ENCODE measurements at regions not wholly inside any gene's neighbourhood (a gene's known extent, or its start where the extent isn't known, plus 50 kb on each side); places are given as distances from the start of the nearest gene placed in this dataset.

GRCh38 chr6:6509284-6509683 is 79.2 kb upstream of the LY86 start:
- H2AFZ ChIP-seq (ENCODE audit: low read length): no peak overlapping the region
- H3K27ac ChIP-seq (replicated peaks; ENCODE audit: low read length): no peak overlapping the region
- no peak overlapping the region for H3K23ac ChIP-seq (ENCODE audit: low read depth, low read length, poor library complexity)
- H2BK120ac ChIP-seq (ENCODE audit: low read depth, low read length): no peak overlapping the region
- no peaks in the 10 kb centered on the region for H3K79me1 ChIP-seq (ENCODE audit: low read depth, low read length)
- no peak overlapping the region for H3K4me2 ChIP-seq (ENCODE audit: insufficient read depth, low read length, poor library complexity, severe bottlenecking)
- H2AK5ac ChIP-seq (ENCODE audit: low read depth, low read length): no peak overlapping the region
- no peaks in the 10 kb centered on the region for H3K4me1 ChIP-seq (ENCODE audit: control insufficient read depth in 2 of 2, insufficient read depth in 1 of 2, low read depth in 1 of 2, low read length in 2 of 2)
- no peaks in the 10 kb centered on the region for H3K36me3 ChIP-seq (replicated peaks in 1 of 2; ENCODE audit: control insufficient read depth in 2 of 2, insufficient read depth in 2 of 2, low read length in 2 of 2)
- no peak overlapping the region for H4K91ac ChIP-seq (ENCODE audit: low read depth, low read length, poor library complexity)
- H2BK15ac ChIP-seq (ENCODE audit: low read length): no peak overlapping the region
- H3K18ac ChIP-seq (ENCODE audit: low read length): no peak overlapping the region
- no CpG with 5 or more reads among the region's 4 CpGs for WGBS, 2 donors (ENCODE audit: extremely low coverage in 2 of 2, insufficient read length in 2 of 2, insufficient replicate concordance in 1 of 2)
- H3K14ac ChIP-seq (ENCODE audit: low read length): no peak overlapping the region
- no peak overlapping the region for H3K4ac ChIP-seq (ENCODE audit: low read length)
- no peaks in the 10 kb centered on the region for H3K27me3 ChIP-seq (ENCODE audit: control insufficient read depth in 3 of 3, insufficient read depth in 3 of 3, low read depth in 1 of 3, low read length in 3 of 3)
- no peak for DNase-seq (ENCODE audit: low spot score)
- H3K4me3 ChIP-seq (ENCODE audit: low read length in 2 of 2): no peak overlapping the region
- no peak overlapping the region for H3K9ac ChIP-seq (ENCODE audit: low read depth, low read length, poor library complexity)
- no peak overlapping the region for H4K8ac ChIP-seq (ENCODE audit: low read depth, low read length)
- no peaks in the 10 kb centered on the region for H3K9me3 ChIP-seq (replicated peaks in 1 of 2; ENCODE audit: control insufficient read depth in 2 of 2, insufficient read depth in 1 of 2, low read depth in 1 of 2, low read length in 2 of 2)
- H2BK12ac ChIP-seq (ENCODE audit: low read length): no peak overlapping the region
- H2BK5ac ChIP-seq (ENCODE audit: low read length): no peak overlapping the region

- Histone ChIP-seq H3K27ac (replicated peaks; ENCODE audit: low read length) (no peak overlapping the region), H2AK5ac (ENCODE audit: low read depth, low read length) (no peak overlapping the region), H2AFZ (ENCODE audit: low read length) (no peak overlapping the region), H3K9me3 (replicated peaks in 1 of 2; ENCODE audit: control insufficient read depth in 2 of 2, insufficient read depth in 1 of 2, low read depth in 1 of 2, low read length in 2 of 2) (no peaks in the 10 kb centered on the region), H2BK5ac (ENCODE audit: low read length) (no peak overlapping the region), H3K14ac (ENCODE audit: low read length) (no peak overlapping the region), H2BK15ac (ENCODE audit: low read length) (no peak overlapping the region), H3K4ac (ENCODE audit: low read length) (no peak overlapping the region), H3K18ac (ENCODE audit: low read length) (no peak overlapping the region), H4K8ac (ENCODE audit: low read depth, low read length) (no peak overlapping the region), H3K4me1 (ENCODE audit: control insufficient read depth in 2 of 2, insufficient read depth in 1 of 2, low read depth in 1 of 2, low read length in 2 of 2) (no peaks in the 10 kb centered on the region), H3K23ac (ENCODE audit: low read depth, low read length, poor library complexity) (no peak overlapping the region), H2BK120ac (ENCODE audit: low read depth, low read length) (no peak overlapping the region), H4K91ac (ENCODE audit: low read depth, low read length, poor library complexity) (no peak overlapping the region), H3K79me1 (ENCODE audit: low read depth, low read length) (no peaks in the 10 kb centered on the region), H3K4me3 (ENCODE audit: low read length in 2 of 2) (no peak overlapping the region), H3K9ac (ENCODE audit: low read depth, low read length, poor library complexity) (no peak overlapping the region), H3K36me3 (replicated peaks in 1 of 2; ENCODE audit: control insufficient read depth in 2 of 2, insufficient read depth in 2 of 2, low read length in 2 of 2) (no peaks in the 10 kb centered on the region), H3K27me3 (ENCODE audit: control insufficient read depth in 3 of 3, insufficient read depth in 3 of 3, low read depth in 1 of 3, low read length in 3 of 3) (no peaks in the 10 kb centered on the region), H2BK12ac (ENCODE audit: low read length) (no peak overlapping the region), H3K4me2 (ENCODE audit: insufficient read depth, low read length, poor library complexity, severe bottlenecking) (no peak overlapping the region)
- no peak for DNase-seq (ENCODE audit: low spot score)
- no CpG with 5 or more reads among the region's 2 CpGs for WGBS, 2 donors (ENCODE audit: extremely low coverage in 2 of 2, insufficient read length in 2 of 2, insufficient replicate concordance in 1 of 2)
Measured at GRCh38 chr6:6512711-6513110, 75.8 kb upstream of the LY86 start.

DNA sequence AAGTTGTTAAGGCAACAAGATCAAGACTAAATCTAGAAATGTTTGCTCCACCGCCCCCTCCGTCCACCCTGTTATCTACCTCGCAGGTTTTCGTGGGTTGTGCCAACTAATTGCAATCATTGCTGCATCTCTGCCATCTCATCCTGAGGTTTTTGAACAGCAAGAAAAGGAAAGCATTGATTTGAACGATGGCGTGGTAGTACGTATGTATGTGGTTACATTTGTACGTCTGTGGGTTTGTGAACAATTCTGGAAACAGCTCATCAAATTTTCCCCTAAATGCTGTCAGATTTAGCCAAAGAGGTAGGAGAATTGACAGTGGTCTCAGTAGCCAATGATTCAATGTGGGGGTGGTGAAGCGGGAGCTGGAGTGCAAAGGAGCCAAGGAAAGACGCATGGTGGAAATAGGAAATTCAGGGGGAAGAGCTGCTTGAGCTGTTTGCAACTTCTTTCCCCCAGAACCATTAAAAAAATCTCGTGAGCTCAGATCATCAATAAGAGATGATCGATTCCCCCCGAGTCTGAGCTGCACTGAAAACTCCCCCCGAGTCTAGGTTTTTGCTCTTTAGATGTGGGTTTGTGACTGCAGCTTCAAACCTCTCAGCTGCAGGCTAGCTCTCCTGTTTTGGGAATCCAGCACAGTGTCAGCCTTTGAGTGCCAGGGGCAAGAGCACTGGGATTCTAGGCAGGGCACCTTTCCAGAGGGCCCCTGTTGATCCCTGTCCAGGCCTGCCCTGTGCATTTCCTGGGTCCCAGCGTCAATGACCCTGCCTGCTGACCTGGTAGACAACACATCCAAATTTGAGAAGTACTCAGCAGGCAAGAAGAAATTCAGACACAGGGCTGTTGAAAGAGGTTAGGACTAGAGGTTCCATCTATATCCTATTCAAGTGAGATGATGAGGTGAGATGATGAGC is 72.6 kb upstream of the LY86 start:
- H3K9ac ChIP-seq (ENCODE audit: low read depth, low read length, poor library complexity): no peak overlapping the region
- no peak overlapping the region for H3K27ac ChIP-seq (replicated peaks; ENCODE audit: low read length)
- 100% methylated on average over 4 of the region's 15 CpGs; no CpG with 5 or more reads in 1 of the 2 donors for WGBS, 2 donors (ENCODE audit: extremely low coverage in 2 of 2, insufficient read length in 2 of 2, insufficient replicate concordance in 1 of 2)
- no peaks in the 10 kb centered on the region for H3K9me3 ChIP-seq (replicated peaks in 1 of 2; ENCODE audit: control insufficient read depth in 2 of 2, insufficient read depth in 1 of 2, low read depth in 1 of 2, low read length in 2 of 2)
- H3K14ac ChIP-seq (ENCODE audit: low read length): no peak overlapping the region
- no peak overlapping the region for H2AFZ ChIP-seq (ENCODE audit: low read length)
- H3K27me3 ChIP-seq (ENCODE audit: control insufficient read depth in 3 of 3, insufficient read depth in 3 of 3, low read depth in 1 of 3, low read length in 3 of 3): no peaks in the 10 kb centered on the region
- no peak for DNase-seq (ENCODE audit: low spot score)
- H3K36me3 ChIP-seq (replicated peaks in 1 of 2; ENCODE audit: control insufficient read depth in 2 of 2, insufficient read depth in 2 of 2, low read length in 2 of 2): no peaks in the 10 kb centered on the region
- no peak overlapping the region for H3K4me2 ChIP-seq (ENCODE audit: insufficient read depth, low read length, poor library complexity, severe bottlenecking)
- H2BK5ac ChIP-seq (ENCODE audit: low read length): no peak overlapping the region
- H3K18ac ChIP-seq (ENCODE audit: low read length): no peak overlapping the region
- no peak overlapping the region for H3K23ac ChIP-seq (ENCODE audit: low read depth, low read length, poor library complexity)
- H2BK12ac ChIP-seq (ENCODE audit: low read length): no peak overlapping the region
- H2AK5ac ChIP-seq (ENCODE audit: low read depth, low read length): no peak overlapping the region
- no peak overlapping the region for H2BK120ac ChIP-seq (ENCODE audit: low read depth, low read length)
- no peak overlapping the region for H3K4me3 ChIP-seq (ENCODE audit: low read length in 2 of 2)
- H3K4ac ChIP-seq (ENCODE audit: low read length): no peak overlapping the region
- H3K4me1 ChIP-seq (ENCODE audit: control insufficient read depth in 2 of 2, insufficient read depth in 1 of 2, low read depth in 1 of 2, low read length in 2 of 2): no peaks in the 10 kb centered on the region
- no peak overlapping the region for H2BK15ac ChIP-seq (ENCODE audit: low read length)
- H3K79me1 ChIP-seq (ENCODE audit: low read depth, low read length): no peaks in the 10 kb centered on the region
- no peak overlapping the region for H4K91ac ChIP-seq (ENCODE audit: low read depth, low read length, poor library complexity)
- no peak overlapping the region for H4K8ac ChIP-seq (ENCODE audit: low read depth, low read length)

DNA sequence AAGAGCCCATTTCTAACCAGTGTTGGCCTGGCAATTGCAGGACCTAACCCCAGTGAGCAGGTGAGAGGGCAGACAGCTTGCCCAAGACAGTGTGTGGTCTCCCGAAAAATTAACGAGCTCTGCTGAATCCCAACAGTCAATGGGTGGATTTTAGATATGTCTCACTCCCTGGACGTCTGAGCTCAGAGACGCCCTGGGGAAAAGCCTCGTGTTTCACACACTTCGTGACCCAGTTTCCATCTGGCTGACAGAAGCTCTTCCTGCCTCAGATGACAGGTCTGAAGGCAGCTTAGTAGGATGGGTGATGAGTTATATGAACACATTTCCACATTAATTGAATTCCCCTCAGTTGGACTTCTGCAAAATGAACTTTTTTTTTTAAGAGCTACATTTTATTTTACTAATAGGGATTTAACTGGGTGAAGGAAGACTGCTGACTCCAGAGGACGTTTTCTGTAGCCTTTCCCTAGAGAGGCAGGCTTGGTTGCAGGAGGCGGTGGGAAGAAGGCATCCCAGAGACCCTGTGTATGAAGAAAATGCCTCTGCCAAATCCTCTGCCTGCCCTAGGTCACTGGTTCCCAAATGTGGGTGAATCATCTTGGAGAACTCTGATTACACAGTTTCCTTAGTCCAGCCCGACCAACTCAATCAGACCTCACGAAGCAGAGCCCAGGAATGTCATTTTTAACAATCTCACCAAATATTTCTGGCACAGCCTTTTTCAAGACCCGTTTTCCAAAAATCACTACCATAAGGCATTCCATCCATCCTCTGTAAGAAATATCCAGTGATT is 71.7 kb upstream of the LY86 start:
- Histone ChIP-seq H2BK15ac (ENCODE audit: low read length) (no peak overlapping the region), H3K27me3 (ENCODE audit: control insufficient read depth in 3 of 3, insufficient read depth in 3 of 3, low read depth in 1 of 3, low read length in 3 of 3) (no peaks in the 10 kb centered on the region), H3K4ac (ENCODE audit: low read length) (no peak overlapping the region), H3K4me1 (ENCODE audit: control insufficient read depth in 2 of 2, insufficient read depth in 1 of 2, low read depth in 1 of 2, low read length in 2 of 2) (no peaks in the 10 kb centered on the region), H2BK120ac (ENCODE audit: low read depth, low read length) (no peak overlapping the region), H2BK12ac (ENCODE audit: low read length) (no peak overlapping the region), H3K4me3 (ENCODE audit: low read length in 2 of 2) (no peak overlapping the region), H2AFZ (ENCODE audit: low read length) (no peak overlapping the region), H3K79me1 (ENCODE audit: low read depth, low read length) (no peaks in the 10 kb centered on the region), H3K18ac (ENCODE audit: low read length) (no peak overlapping the region), H3K27ac (replicated peaks; ENCODE audit: low read length) (no peak overlapping the region), H3K9ac (ENCODE audit: low read depth, low read length, poor library complexity) (no peak overlapping the region), H3K9me3 (replicated peaks in 1 of 2; ENCODE audit: control insufficient read depth in 2 of 2, insufficient read depth in 1 of 2, low read depth in 1 of 2, low read length in 2 of 2) (no peaks in the 10 kb centered on the region), H3K36me3 (replicated peaks in 1 of 2; ENCODE audit: control insufficient read depth in 2 of 2, insufficient read depth in 2 of 2, low read length in 2 of 2) (no peaks in the 10 kb centered on the region), H4K8ac (ENCODE audit: low read depth, low read length) (no peak overlapping the region), H3K23ac (ENCODE audit: low read depth, low read length, poor library complexity) (no peak overlapping the region), H4K91ac (ENCODE audit: low read depth, low read length, poor library complexity) (no peak overlapping the region), H2BK5ac (ENCODE audit: low read length) (no peak overlapping the region), H3K4me2 (ENCODE audit: insufficient read depth, low read length, poor library complexity, severe bottlenecking) (no peak overlapping the region), H2AK5ac (ENCODE audit: low read depth, low read length) (no peak overlapping the region), H3K14ac (ENCODE audit: low read length) (no peak overlapping the region)
- WGBS, 2 donors (ENCODE audit: extremely low coverage in 2 of 2, insufficient read length in 2 of 2, insufficient replicate concordance in 1 of 2): no CpG with 5 or more reads among the region's 11 CpGs
- DNase-seq (ENCODE audit: low spot score): no peak

Measured in neuronal stem cell (in vitro differentiated cells).